H1 (cell line): ENCODE measurements at regions not wholly inside any gene's neighbourhood (a gene's known extent, or its start where the extent isn't known, plus 50 kb on each side); places are given as distances from the start of the nearest gene placed in this dataset.

ENCODE experiments used
- CTCF ChIA-PET: fragments of 300-600 bp; sonication (Branson Sonifier 250); formaldehyde crosslinking; loops from one replicate; lab custom pipeline; 2021; ENCODE audit not compliant: partially characterized antibody; lab: Charles Lee
- POLR2A ChIA-PET: fragments of 300-600 bp; sonication (Branson Sonifier 250); formaldehyde crosslinking; loops from one replicate; lab custom pipeline; 2021; ENCODE audit warnings: inconsistent platforms; ENCODE audit not compliant: partially characterized antibody; lab: Charles Lee
- DNase-seq, 2 experiments: peaks; one replicate each; pipeline versions ENCODE4 v3.0.0 to v3.0.0-alpha.2; 2010 to 2022; ENCODE audit warnings: low spot score in 2 of 2, low read depth in 1 of 2, mixed read lengths in 1 of 2
- FAIRE-seq: peaks from 2 replicates; lab custom pipeline; 2011; peaks lifted over from hg19 to GRCh38; lab: Jason Lieb, UNC
- H2AFZ ChIP-seq: 2 replicates; pipeline ENCODE4 v1.8.1; 2012; ENCODE audit warnings: low read length, inconsistent platforms
- H2AK5ac ChIP-seq: 2 replicates; pipeline ENCODE4 v1.6.1; 2013; ENCODE audit warnings: low read depth, low read length
- H2BK120ac ChIP-seq: replicated peaks from 2 replicates; pipeline ENCODE3; 2013; ENCODE audit warnings: low read depth, low read length, inconsistent platforms
- H2BK12ac ChIP-seq: 2 replicates; pipeline ENCODE4 v1.6.1; 2013; ENCODE audit warnings: low read depth, low read length
- H2BK15ac ChIP-seq: 2 replicates; pipeline ENCODE4 v1.6.1; 2013; ENCODE audit warnings: low read length
- H2BK20ac ChIP-seq: 2 replicates; pipeline ENCODE4 v1.6.1; 2013; ENCODE audit warnings: low read length
- H2BK5ac ChIP-seq: 2 replicates; pipeline ENCODE4 v1.6.1; 2013; ENCODE audit warnings: low read depth, low read length
- H3K14ac ChIP-seq: 2 replicates; pipeline ENCODE4 v1.6.1; 2013; ENCODE audit warnings: inconsistent platforms; ENCODE audit not compliant: insufficient read length
- H3K18ac ChIP-seq: 2 replicates; pipeline ENCODE4 v1.6.1; 2013; ENCODE audit warnings: low read length; ENCODE audit errors: extremely low read depth
- H3K23ac ChIP-seq: 2 replicates; pipeline ENCODE4 v1.6.1; 2013; ENCODE audit warnings: inconsistent platforms; ENCODE audit not compliant: insufficient read length
- H3K23me2 ChIP-seq: 2 replicates; pipeline ENCODE4 v1.6.1; 2013; ENCODE audit warnings: low read depth, low read length
- H3K27ac ChIP-seq: 2 replicates; pipeline ENCODE4 v1.6.1; 2011; ENCODE audit warnings: low read depth, low read length, inconsistent platforms
- H3K27me3 ChIP-seq, 4 experiments: replicated peaks in 1 of 4; 1 replicate in 1 of 4; 2 replicates in 3 of 4; pipeline versions ENCODE4 v1.6.1 to v1.8.1; 2011 to 2013; ENCODE audit warnings: low read length in 3 of 4, mild to moderate bottlenecking in 3 of 4, inconsistent platforms in 2 of 4, mixed read lengths in 2 of 4, moderate library complexity in 1 of 4; ENCODE audit not compliant: control insufficient read depth in 3 of 4, insufficient read depth in 3 of 4; ENCODE audit errors: extremely low read depth in 1 of 4
- H3K36me3 ChIP-seq, 4 experiments: 2 replicates each; pipeline versions ENCODE4 v1.6.1 to v1.8.1; 2011 to 2013; ENCODE audit warnings: mild to moderate bottlenecking in 4 of 4, low read length in 3 of 4, moderate library complexity in 2 of 4, control low read depth in 1 of 4, inconsistent platforms in 1 of 4; ENCODE audit not compliant: insufficient read depth in 4 of 4, control insufficient read depth in 2 of 4
- H3K4ac ChIP-seq: replicated peaks from 2 replicates; pipeline ENCODE3; 2013; ENCODE audit warnings: low read length, low read depth, mixed read lengths, inconsistent platforms; ENCODE audit not compliant: insufficient read length
- H3K4me1 ChIP-seq, 4 experiments: replicated peaks in 1 of 4; 1 replicate in 1 of 4; 2 replicates in 3 of 4; pipeline versions ENCODE4 v1.6.1 to v1.8.1; 2011 to 2013; ENCODE audit warnings: low read length in 3 of 4, inconsistent platforms in 2 of 4, mixed read lengths in 1 of 4; ENCODE audit not compliant: insufficient read depth in 4 of 4, control insufficient read depth in 3 of 4
- H3K4me2 ChIP-seq, 2 experiments: 2 replicates each; pipeline versions ENCODE4 v1.6.1 to v1.8.1; 2011 to 2013; ENCODE audit warnings: low read depth in 2 of 2, low read length in 2 of 2, control low read depth in 1 of 2, inconsistent platforms in 1 of 2, mild to moderate bottlenecking in 1 of 2; ENCODE audit not compliant: insufficient read depth in 1 of 2
- H3K4me3 ChIP-seq, 4 experiments: fragments of 200-600, 300-600 bp in 1 of 4; sonication (generic), shearing (Covaris generic), sonication (Bioruptor Twin) in 1 of 4; 2 replicates each; pipeline versions ENCODE4 v1.5.1 to v1.8.1; 2011 to 2016; ENCODE audit warnings: low read length in 4 of 4, low read depth in 3 of 4, control low read depth in 2 of 4, inconsistent platforms in 2 of 4, mild to moderate bottlenecking in 2 of 4, mixed read lengths in 1 of 4, moderate library complexity in 1 of 4; ENCODE audit not compliant: insufficient read depth in 2 of 4; ENCODE audit errors: extremely low read depth in 1 of 4
- H3K56ac ChIP-seq: replicated peaks from 2 replicates; pipeline ENCODE3; 2013; ENCODE audit warnings: low read depth, mild to moderate bottlenecking, mixed read lengths, low read length, inconsistent platforms; ENCODE audit not compliant: insufficient read length
- H3K79me1 ChIP-seq: 2 replicates; pipeline ENCODE4 v1.6.1; 2013; ENCODE audit warnings: low read depth, low read length, control low read depth
- H3K79me2 ChIP-seq, 2 experiments: 2 replicates each; pipeline versions ENCODE4 v1.6.1 to v1.8.1; 2012 to 2013; ENCODE audit warnings: low read length in 2 of 2, mild to moderate bottlenecking in 2 of 2, inconsistent platforms in 1 of 2; ENCODE audit not compliant: insufficient read depth in 2 of 2, control insufficient read depth in 1 of 2
- H3K9ac ChIP-seq, 4 experiments: replicated peaks in 1 of 4; 1 replicate in 1 of 4; 2 replicates in 3 of 4; pipeline versions ENCODE4 v1.6.1 to v1.8.1; 2011 to 2013; ENCODE audit warnings: low read depth in 3 of 4, low read length in 3 of 4, control low read depth in 2 of 4, mild to moderate bottlenecking in 2 of 4, moderate library complexity in 2 of 4, inconsistent platforms in 1 of 4; ENCODE audit errors: extremely low read depth in 1 of 4
- H3K9me3 ChIP-seq, 2 experiments: 2 replicates each; pipeline versions ENCODE4 v1.6.1 to v1.8.1; 2012 to 2013; ENCODE audit warnings: mild to moderate bottlenecking in 2 of 2, moderate library complexity in 2 of 2, control low read depth in 1 of 2, inconsistent platforms in 1 of 2, low read depth in 1 of 2, low read length in 1 of 2, mixed read lengths in 1 of 2; ENCODE audit not compliant: insufficient read depth in 2 of 2
- H4K20me1 ChIP-seq, 2 experiments: replicated peaks in 1 of 2; 2 replicates each; pipeline versions ENCODE3 to v1.8.1; 2011 to 2013; ENCODE audit warnings: inconsistent platforms in 2 of 2, low read length in 2 of 2, mild to moderate bottlenecking in 1 of 2; ENCODE audit not compliant: insufficient read depth in 2 of 2, control insufficient read depth in 1 of 2
- H4K5ac ChIP-seq: 2 replicates; pipeline ENCODE4 v1.6.1; 2013; ENCODE audit warnings: low read length, low read depth, mixed read lengths, inconsistent platforms; ENCODE audit not compliant: insufficient read length
- H4K8ac ChIP-seq: 2 replicates; pipeline ENCODE4 v1.8.0; 2013; ENCODE audit warnings: mild to moderate bottlenecking, moderate library complexity, low read length, inconsistent platforms; ENCODE audit not compliant: insufficient read depth; ENCODE audit errors: extremely low read depth
- H4K91ac ChIP-seq: replicated peaks from 2 replicates; pipeline ENCODE3; 2013; ENCODE audit warnings: low read length, mixed read lengths, inconsistent platforms; ENCODE audit not compliant: insufficient read length
- HDAC2 ChIP-seq, 2 experiments: fragments of 300-600 bp in 1 of 2; sonication (generic) in 1 of 2; IDR thresholded peaks; 2 replicates each; pipeline ENCODE4 v1.6.1; 2011 to 2012; ENCODE audit warnings: low read depth in 2 of 2, low read length in 2 of 2, mild to moderate bottlenecking in 2 of 2, moderate library complexity in 2 of 2, borderline replicate concordance in 1 of 2, inconsistent platforms in 1 of 2
- KDM1A ChIP-seq: fragments of 200-600, 300-600 bp; sonication (generic); IDR thresholded peaks from 2 replicates; pipeline ENCODE4 v1.7.1; 2016; ENCODE audit warnings: mild to moderate bottlenecking, low read length, borderline replicate concordance
- WGBS, 2 experiments: shearing (Covaris generic) in 1 of 2; methylation state at CpG; one replicate each; pipeline versions ENCODE4 v1.1.6 to v1.1.7; 2013 to 2015; ENCODE audit warnings: low lambda C conversion rate in 2 of 2, mixed read lengths in 2 of 2, inconsistent platforms in 1 of 2, low coverage in 1 of 2, missing lambda C conversion rate in 1 of 2; ENCODE audit not compliant: insufficient replicate concordance in 2 of 2, insufficient coverage in 1 of 2, insufficient read length in 1 of 2; ENCODE audit errors: extremely low coverage in 1 of 2, missing lambda C conversion rate in 1 of 2; 5-methylcytosine and 5-hydroxymethylcytosine counted together

- Histone ChIP-seq H3K27ac (no peak overlapping the region), H3K23me2 (no peaks in the 10 kb centered on the region), H3K56ac (no peak overlapping the region), H3K27me3 (no peaks in the 10 kb centered on the region), H2AFZ (no peak overlapping the region), H3K36me3 (no peaks in the 10 kb centered on the region), H3K4ac (no peak overlapping the region), H4K5ac (no peak overlapping the region), H4K91ac (no peak overlapping the region), H2BK5ac (no peak overlapping the region), H3K79me2 (no peaks in the 10 kb centered on the region), H3K14ac (no peak overlapping the region), H3K18ac (no peak overlapping the region), H3K79me1 (no peaks in the 10 kb centered on the region), H3K9ac (no peak overlapping the region), H3K4me1 (peaks cover 0 to 10% (median 2%) of the 10 kb centered on the region in 4 experiments; a peak in 3 of 7 replicates), H2BK12ac (no peak overlapping the region), H2BK120ac (no peak overlapping the region), H2BK15ac (no peak overlapping the region), H2BK20ac (no peak overlapping the region), H3K9me3 (no peaks in the 10 kb centered on the region; a peak in 1 of 4 replicates), H4K20me1 (no peaks in the 10 kb centered on the region), H3K23ac (no peak overlapping the region), H3K4me3 (no peak overlapping the region), H4K8ac (no peak overlapping the region), H3K4me2 (no peak overlapping the region), H2AK5ac (no peak overlapping the region)
- no peak for DNase-seq
- POLR2A ChIA-PET = no interaction called here
- TF ChIP-seq HDAC2 (IDR thresholded peaks at IDR 0.05; ENCODE audit: borderline replicate concordance in 1 of 2, low read depth in 2 of 2, low read length in 2 of 2) (no peak), KDM1A (peak; percentile 67)
- no peak for FAIRE-seq
- 79% methylated on average over 4 of the region's 4 CpGs; no CpG with 5 or more reads in 1 of the 2 experiments for WGBS, 2 experiments
- CTCF ChIA-PET = no interaction called here
Observed at GRCh38 chr10:78779339-78779955, 289.3 kb upstream of the ZMIZ1 start.
